ENCODE measurements at regions not wholly inside any gene's neighbourhood (a gene's known extent, or its start where the extent isn't known, plus 50 kb on each side); places are given as distances from the start of the nearest gene placed in this dataset.

DNA sequence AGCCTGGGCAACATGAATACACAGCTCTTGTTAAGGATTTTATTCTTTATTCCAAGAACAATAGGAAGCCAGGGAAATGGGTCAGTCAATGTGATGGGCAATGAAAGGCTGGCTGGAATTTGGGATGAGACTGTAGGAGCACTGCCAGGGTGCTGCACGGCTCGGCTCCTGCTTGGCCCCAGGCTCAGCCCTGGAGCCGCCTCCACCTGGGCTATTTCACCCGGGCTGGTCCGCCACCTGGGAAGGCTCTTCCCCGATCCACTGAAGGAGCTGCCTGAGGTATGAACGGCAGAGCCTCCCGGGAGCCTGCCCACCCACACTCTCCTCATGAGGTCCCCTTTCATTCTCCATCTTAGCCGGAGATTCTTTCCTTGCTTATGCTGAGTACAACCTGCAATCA, 80.4 kb upstream of the KMT2C start:
- TF ChIP-seq EP300 (IDR thresholded peaks at IDR 0.05) (no peak), POLR2A (IDR thresholded peaks at IDR 0.05) (no peak)
- TF ChIP-seq, protein P1, sequence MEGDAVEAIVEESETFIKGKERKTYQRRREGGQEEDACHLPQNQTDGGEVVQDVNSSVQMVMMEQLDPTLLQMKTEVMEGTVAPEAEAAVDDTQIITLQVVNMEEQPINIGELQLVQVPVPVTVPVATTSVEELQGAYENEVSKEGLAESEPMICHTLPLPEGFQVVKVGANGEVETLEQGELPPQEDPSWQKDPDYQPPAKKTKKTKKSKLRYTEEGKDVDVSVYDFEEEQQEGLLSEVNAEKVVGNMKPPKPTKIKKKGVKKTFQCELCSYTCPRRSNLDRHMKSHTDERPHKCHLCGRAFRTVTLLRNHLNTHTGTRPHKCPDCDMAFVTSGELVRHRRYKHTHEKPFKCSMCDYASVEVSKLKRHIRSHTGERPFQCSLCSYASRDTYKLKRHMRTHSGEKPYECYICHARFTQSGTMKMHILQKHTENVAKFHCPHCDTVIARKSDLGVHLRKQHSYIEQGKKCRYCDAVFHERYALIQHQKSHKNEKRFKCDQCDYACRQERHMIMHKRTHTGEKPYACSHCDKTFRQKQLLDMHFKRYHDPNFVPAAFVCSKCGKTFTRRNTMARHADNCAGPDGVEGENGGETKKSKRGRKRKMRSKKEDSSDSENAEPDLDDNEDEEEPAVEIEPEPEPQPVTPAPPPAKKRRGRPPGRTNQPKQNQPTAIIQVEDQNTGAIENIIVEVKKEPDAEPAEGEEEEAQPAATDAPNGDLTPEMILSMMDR (IDR thresholded peaks at IDR 0.05), result no peak

All from gastroesophageal sphincter (tissue), 3 donors.